MM.1S (cell line): ENCODE measurements at regions not wholly inside any gene's neighbourhood (a gene's known extent, or its start where the extent isn't known, plus 50 kb on each side); places are given as distances from the start of the nearest gene placed in this dataset.
A peak's percentile ranks its signal among the peaks of the same experiment; 100 is the strongest.

Experiments used
- DNase-seq: peaks from one replicate; pipeline ENCODE4 v3.0.0-alpha.2; 2015
- H2AFZ ChIP-seq: fragments of 300-600 bp; sonication (generic); 2 replicates; pipeline ENCODE4 v1.6.0; 2016; ENCODE audit warnings: antibody characterized with exemption, low read length
- H3F3A ChIP-seq: fragments of 300-600 bp; sonication (generic); 2 replicates; pipeline ENCODE4 v1.6.1; 2016; ENCODE audit warnings: mild to moderate bottlenecking, antibody characterized with exemption, low read length, moderate library complexity, mixed read lengths; ENCODE audit not compliant: insufficient read depth
- H3K27ac ChIP-seq: fragments of 300-600 bp; sonication (generic); 2 replicates; pipeline ENCODE4 v1.5.1; 2016; ENCODE audit warnings: mild to moderate bottlenecking, low read length
- H3K27me3 ChIP-seq: fragments of 300-600 bp; sonication (generic); replicated peaks from 2 replicates; pipeline ENCODE4 v1.6.0; 2016; ENCODE audit warnings: low read length; ENCODE audit not compliant: insufficient read depth
- H3K36me3 ChIP-seq: fragments of 300-600 bp; sonication (generic); replicated peaks from 2 replicates; pipeline ENCODE4 v1.6.1; 2016; ENCODE audit warnings: mild to moderate bottlenecking, low read length, mixed read lengths; ENCODE audit not compliant: insufficient read depth
- H3K4me1 ChIP-seq: fragments of 300-600 bp; sonication (generic); 2 replicates; pipeline ENCODE4 v1.6.1; 2016; ENCODE audit warnings: low read length, mixed read lengths
- H3K4me2 ChIP-seq: fragments of 300-600 bp; sonication (generic); 2 replicates; pipeline ENCODE4 v1.6.0; 2016; ENCODE audit warnings: low read depth, low read length
- H3K4me3 ChIP-seq: fragments of 300-600 bp; sonication (generic); 2 replicates; pipeline ENCODE4 v1.5.1; 2016; ENCODE audit warnings: low read length, mixed read lengths
- H3K79me2 ChIP-seq: fragments of 300-600 bp; sonication (generic); 2 replicates; pipeline ENCODE4 v1.6.1; 2016; ENCODE audit warnings: mixed run types, low read length, mixed read lengths
- H3K9ac ChIP-seq: fragments of 300-600 bp; sonication (generic); 2 replicates; pipeline ENCODE4 v1.6.1; 2016; ENCODE audit warnings: low read length, mixed read lengths
- H3K9me2 ChIP-seq: fragments of 300-600 bp; sonication (generic); replicated peaks from 2 replicates; pipeline ENCODE4 v1.6.1; 2016; ENCODE audit warnings: mild to moderate bottlenecking, low read length, mixed read lengths; ENCODE audit not compliant: insufficient read depth
- H3K9me3 ChIP-seq: fragments of 300-600 bp; sonication (generic); replicated peaks from 2 replicates; pipeline ENCODE4 v1.6.1; 2016; ENCODE audit warnings: mild to moderate bottlenecking, low read length, mixed read lengths; ENCODE audit not compliant: insufficient read depth
- H4K20me1 ChIP-seq: fragments of 300-600 bp; sonication (generic); 2 replicates; pipeline ENCODE4 v1.6.1; 2016; ENCODE audit warnings: mild to moderate bottlenecking, low read length, moderate library complexity, mixed read lengths; ENCODE audit not compliant: insufficient read depth
- EZH2 ChIP-seq: fragments of 300-600 bp; sonication (generic); optimal IDR thresholded peaks from 2 replicates; pipeline ENCODE3; 2017; ENCODE audit warnings: low read depth, mild to moderate bottlenecking, antibody characterized with exemption, low read length, mixed read lengths
- EZH2phosphoT487 ChIP-seq: fragments of 300-600 bp; sonication (generic); IDR thresholded peaks from 2 replicates; pipeline ENCODE4 v1.6.1; 2018; ENCODE audit warnings: antibody characterized with exemption, low read length
- TF ChIP-seq, protein P1 (sequence below): fragments of 300-600 bp; sonication (generic); IDR thresholded peaks from 2 replicates; pipeline ENCODE4 v1.5.1; 2016; ENCODE audit warnings: antibody characterized with exemption, low read length, mixed read lengths

DNA sequence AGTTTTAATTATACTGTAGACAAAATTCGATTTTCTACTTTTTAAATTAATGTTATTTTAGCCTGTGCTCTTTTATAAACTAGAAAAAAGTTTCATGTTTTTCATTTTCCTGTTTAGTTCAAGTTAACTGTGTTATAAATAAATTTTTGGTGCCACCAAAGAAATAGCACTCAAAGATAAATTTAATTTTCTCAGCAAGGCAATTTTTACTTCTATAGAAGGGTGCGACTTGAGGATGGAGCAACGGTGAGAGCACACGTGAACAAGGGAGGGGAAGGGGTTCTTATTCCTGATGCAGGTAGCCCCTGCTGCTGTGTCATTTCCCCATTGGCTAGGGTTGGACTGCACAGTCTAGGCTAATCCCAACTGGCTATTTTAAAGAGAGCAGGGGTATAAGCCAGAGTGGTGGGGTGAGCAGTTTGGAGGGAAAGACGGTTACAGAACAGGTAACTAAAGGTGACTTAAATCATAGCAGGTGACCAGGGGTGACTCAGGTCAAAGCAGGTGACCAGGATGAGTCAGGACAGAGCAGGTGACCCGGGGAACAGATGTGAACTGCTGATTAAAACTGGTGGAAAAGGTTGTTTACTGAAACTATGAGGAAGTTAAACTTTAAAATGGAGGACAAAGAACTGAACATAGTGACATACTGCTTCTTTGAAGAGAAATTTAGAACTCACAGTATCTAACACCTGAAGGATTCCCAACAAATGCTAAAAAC lies 104.6 kb upstream of the GPBP1 start:
- no peaks in the 10 kb centered on the region for H3F3A ChIP-seq
- H3K9ac ChIP-seq: no peak overlapping the region
- H3K4me1 ChIP-seq: peaks cover 3% of the 10 kb centered on the region; the same call in 1 of the 2 replicates
- no peak overlapping the region for H3K4me2 ChIP-seq
- H3K9me2 ChIP-seq: no peaks in the 10 kb centered on the region
- H3K36me3 ChIP-seq: no peaks in the 10 kb centered on the region
- DNase-seq: no peak
- no peaks in the 10 kb centered on the region for H3K27me3 ChIP-seq
- TF ChIP-seq EZH2phosphoT487 (no peak), EZH2 (no peak)
- TF ChIP-seq, protein P1, sequence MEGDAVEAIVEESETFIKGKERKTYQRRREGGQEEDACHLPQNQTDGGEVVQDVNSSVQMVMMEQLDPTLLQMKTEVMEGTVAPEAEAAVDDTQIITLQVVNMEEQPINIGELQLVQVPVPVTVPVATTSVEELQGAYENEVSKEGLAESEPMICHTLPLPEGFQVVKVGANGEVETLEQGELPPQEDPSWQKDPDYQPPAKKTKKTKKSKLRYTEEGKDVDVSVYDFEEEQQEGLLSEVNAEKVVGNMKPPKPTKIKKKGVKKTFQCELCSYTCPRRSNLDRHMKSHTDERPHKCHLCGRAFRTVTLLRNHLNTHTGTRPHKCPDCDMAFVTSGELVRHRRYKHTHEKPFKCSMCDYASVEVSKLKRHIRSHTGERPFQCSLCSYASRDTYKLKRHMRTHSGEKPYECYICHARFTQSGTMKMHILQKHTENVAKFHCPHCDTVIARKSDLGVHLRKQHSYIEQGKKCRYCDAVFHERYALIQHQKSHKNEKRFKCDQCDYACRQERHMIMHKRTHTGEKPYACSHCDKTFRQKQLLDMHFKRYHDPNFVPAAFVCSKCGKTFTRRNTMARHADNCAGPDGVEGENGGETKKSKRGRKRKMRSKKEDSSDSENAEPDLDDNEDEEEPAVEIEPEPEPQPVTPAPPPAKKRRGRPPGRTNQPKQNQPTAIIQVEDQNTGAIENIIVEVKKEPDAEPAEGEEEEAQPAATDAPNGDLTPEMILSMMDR: no peak
- H4K20me1 ChIP-seq: no peaks in the 10 kb centered on the region
- H3K79me2 ChIP-seq: no peaks in the 10 kb centered on the region
- H3K4me3 ChIP-seq: no peak overlapping the region
- H3K27ac ChIP-seq: no peak overlapping the region
- no peak overlapping the region for H2AFZ ChIP-seq
- no peaks in the 10 kb centered on the region for H3K9me3 ChIP-seq

DNA sequence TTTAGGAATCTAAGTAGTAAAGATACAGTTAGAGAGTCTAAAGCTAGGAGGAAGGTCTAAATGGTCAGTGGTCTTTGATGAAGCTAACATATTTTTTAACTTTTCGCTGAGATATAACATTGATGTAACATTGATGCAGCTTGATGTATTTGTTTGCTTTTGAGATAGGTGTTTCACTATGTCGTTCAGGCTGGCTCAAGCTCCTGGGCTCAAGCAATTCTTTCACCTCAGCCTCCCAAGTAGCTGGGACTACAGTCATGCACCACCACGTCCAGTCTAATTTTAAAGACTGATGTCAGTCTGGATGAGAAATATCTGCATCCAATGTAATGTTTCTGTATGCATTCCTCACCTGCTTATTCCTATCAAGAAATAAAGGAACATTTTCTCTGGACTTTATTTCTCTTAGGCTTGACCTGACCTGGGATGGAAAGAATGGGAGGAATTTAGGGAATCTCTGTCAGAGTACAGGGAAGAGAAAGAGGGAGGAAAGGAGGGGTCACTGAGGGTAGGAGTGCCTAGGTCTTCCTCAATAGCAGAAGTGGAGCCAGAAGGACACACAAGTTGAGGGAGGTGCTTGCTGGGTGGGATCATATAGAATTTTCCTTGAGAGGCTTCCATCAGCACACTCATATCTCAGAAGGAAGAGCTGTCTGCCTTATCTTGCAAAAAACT lies 101.5 kb upstream of the GPBP1 start:
- no peak overlapping the region for H3K4me3 ChIP-seq
- no peak overlapping the region for H2AFZ ChIP-seq
- H3K79me2 ChIP-seq: no peaks in the 10 kb centered on the region
- no peaks in the 10 kb centered on the region for H3K9me3 ChIP-seq
- H3F3A ChIP-seq: no peaks in the 10 kb centered on the region
- TF ChIP-seq EZH2phosphoT487 (no peak), EZH2 (no peak)
- TF ChIP-seq, protein P1: no peak
- no peaks in the 10 kb centered on the region for H4K20me1 ChIP-seq
- no peak for DNase-seq
- H3K9me2 ChIP-seq: no peaks in the 10 kb centered on the region
- no peaks in the 10 kb centered on the region for H3K27me3 ChIP-seq
- peaks cover 3% of the 10 kb centered on the region; the same call in 1 of the 2 replicates for H3K4me1 ChIP-seq
- no peak overlapping the region for H3K4me2 ChIP-seq
- no peaks in the 10 kb centered on the region for H3K36me3 ChIP-seq
- no peak overlapping the region for H3K9ac ChIP-seq
- no peak overlapping the region for H3K27ac ChIP-seq

DNA sequence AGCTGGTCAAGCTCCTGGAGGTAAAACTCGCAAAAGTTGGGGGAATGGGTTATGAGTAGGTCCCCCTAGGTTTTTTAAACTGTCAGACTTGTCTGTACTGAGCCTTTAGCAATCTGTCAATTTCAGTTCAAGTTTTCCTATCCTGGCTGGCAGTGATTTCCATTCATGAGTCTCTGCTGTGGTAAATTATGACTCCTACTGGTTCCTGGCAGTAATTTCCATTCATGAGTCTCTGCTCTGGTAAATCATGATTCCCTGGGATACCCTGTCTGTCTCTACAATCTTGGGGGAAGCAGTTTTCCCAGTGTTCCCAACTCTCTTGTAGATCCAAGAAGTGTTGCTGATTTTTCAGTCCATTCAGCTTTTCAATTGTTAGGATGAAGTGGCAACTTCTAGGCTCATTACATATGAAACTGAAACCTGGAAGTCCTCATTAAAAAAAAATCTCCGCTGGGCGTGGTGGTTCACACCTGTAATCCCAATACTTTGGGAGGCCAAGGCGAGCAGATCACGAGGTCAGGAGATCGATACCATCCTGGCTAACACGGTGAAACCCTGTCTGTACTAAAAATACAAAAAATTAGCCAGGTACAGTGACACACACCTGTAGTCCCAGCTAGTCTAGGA lies 91.3 kb upstream of the GPBP1 start:
- no peaks in the 10 kb centered on the region for H3K79me2 ChIP-seq
- DNase-seq: no peak
- H3K9ac ChIP-seq: no peak overlapping the region
- no peaks in the 10 kb centered on the region for H3K9me2 ChIP-seq
- H3F3A ChIP-seq: no peaks in the 10 kb centered on the region
- H3K27me3 ChIP-seq: no peaks in the 10 kb centered on the region
- H3K4me2 ChIP-seq: no peak overlapping the region
- no peak overlapping the region for H3K27ac ChIP-seq
- no peaks in the 10 kb centered on the region for H3K9me3 ChIP-seq
- H4K20me1 ChIP-seq: no peaks in the 10 kb centered on the region
- no peak overlapping the region for H3K4me3 ChIP-seq
- no peaks in the 10 kb centered on the region for H3K4me1 ChIP-seq
- no peak overlapping the region for H2AFZ ChIP-seq
- TF ChIP-seq, protein P1: peak; percentile 11
- TF ChIP-seq EZH2phosphoT487: no peak
- no peaks in the 10 kb centered on the region for H3K36me3 ChIP-seq
